ENCODE measurements at regions not wholly inside any gene's neighbourhood (a gene's known extent, or its start where the extent isn't known, plus 50 kb on each side); places are given as distances from the start of the nearest gene placed in this dataset.

- BruUV-seq (replicated peaks): no TSS peak
- Histone ChIP-seq H3K9me3 (ENCODE audit: control insufficient read depth in 1 of 2, insufficient read depth in 1 of 2, low read depth in 1 of 2, low read length in 2 of 2) (no peaks in the 10 kb centered on the region), H3K9me2 (ENCODE audit: insufficient read depth) (no peaks in the 10 kb centered on the region), H3K36me3 (ENCODE audit: control insufficient read depth in 1 of 2, insufficient read depth in 2 of 2, low read length in 2 of 2) (no peaks in the 10 kb centered on the region), H3K79me2 (ENCODE audit: insufficient read depth, low read length) (no peaks in the 10 kb centered on the region), H4K20me1 (ENCODE audit: insufficient read depth) (no peaks in the 10 kb centered on the region), H3K4me2 (ENCODE audit: low read length) (no peak overlapping the region), H3K27me3 (ENCODE audit: insufficient read depth, low read length) (no peaks in the 10 kb centered on the region), H2AFZ (ENCODE audit: low read depth, low read length, poor library complexity, severe bottlenecking) (no peak overlapping the region), H3K27ac (ENCODE audit: low read depth, low read length) (no peak overlapping the region), H3K4me3 (replicated peaks in 1 of 2; ENCODE audit: low read depth in 1 of 2, low read length in 2 of 2) (no peak overlapping the region), H3K4me1 (ENCODE audit: control insufficient read depth in 1 of 2, insufficient read depth in 2 of 2, low read length in 2 of 2) (peaks cover 0 to 10% of the 10 kb centered on the region in 2 experiments; a peak in 1 of 4 replicates), H3K9ac (ENCODE audit: low read length) (no peak overlapping the region)
- TF ChIP-seq JUND (IDR thresholded peaks at IDR 0.05) (no peak), ZFX (IDR thresholded peaks at IDR 0.05) (no peak), POLR2A (IDR thresholded peaks at IDR 0.05; ENCODE audit: borderline replicate concordance, extremely low read depth, insufficient read depth, insufficient read length) (no peak), ZNF274 (IDR thresholded peaks at IDR 0.05; ENCODE audit: low read depth, low read length) (no peak), RAD21 (IDR thresholded peaks at IDR 0.05; ENCODE audit: low read depth) (no peak), SIN3A (IDR thresholded peaks at IDR 0.05; ENCODE audit: low read depth) (no peak), EGR1 (IDR thresholded peaks at IDR 0.05; ENCODE audit: low read depth) (no peak), CEBPB (IDR thresholded peaks at IDR 0.05; ENCODE audit: low read depth) (no peak), FOSL1 (IDR thresholded peaks at IDR 0.05; ENCODE audit: low read depth) (no peak), CTCF (IDR thresholded peaks at IDR 0.05 in 2 of 3, conservative IDR thresholded peaks at IDR 0.05 in 1 of 3; ENCODE audit: borderline replicate concordance in 1 of 3, insufficient read depth in 1 of 3, low read depth in 2 of 3, low read length in 2 of 3) (no peak), SP1 (IDR thresholded peaks at IDR 0.05; ENCODE audit: low read depth) (no peak), EZH2 (IDR thresholded peaks at IDR 0.05) (no peak), EZH2phosphoT487 (IDR thresholded peaks at IDR 0.05; ENCODE audit: borderline replicate concordance) (no peak), ATF3 (IDR thresholded peaks at IDR 0.05) (no peak), ELF1 (IDR thresholded peaks at IDR 0.05; ENCODE audit: borderline replicate concordance, low read depth) (no peak), ZBTB33 (IDR thresholded peaks at IDR 0.05; ENCODE audit: extremely low read depth, insufficient replicate concordance, low read length) (no peak), SRF (IDR thresholded peaks at IDR 0.05; ENCODE audit: low read depth) (no peak), YY1 (IDR thresholded peaks at IDR 0.05; ENCODE audit: extremely low read depth, insufficient replicate concordance, low read depth, low read length) (no peak)
- CTCF ChIA-PET: no interaction called here
- no peak for DNase-seq (ENCODE audit: low read depth, low spot score)
- POLR2A ChIA-PET: no interaction called here
- ATAC-seq: no peak
- RAD21 ChIA-PET (ENCODE audit: low non-redundant PET in 1 of 2, low total read pairs in 2 of 2, uncharacterized antibody in 2 of 2, unreplicated experiment in 2 of 2): no interaction called here
- intact Hi-C loops (cut with micrococcal nuclease): no loop called here
These were observed 206.1 kb downstream of the CPE start for GRCh38 chr4:165584916-165585315.
